ENCODE measurements at regions not wholly inside any gene's neighbourhood (a gene's known extent, or its start where the extent isn't known, plus 50 kb on each side); places are given as distances from the start of the nearest gene placed in this dataset.
"Not testable (repeated sequence)": the region's sequence is repeated elsewhere in the genome, so short reads cannot be mapped to it uniquely, and the experiment has no call there.

- no peak for DNase-seq
These were observed 890.5 kb downstream of the BRD1 start for GRCh38 chr22:48937032-48937639.

GRCh38 chr22:48936391-48936790 lies 891.3 kb downstream of the BRD1 start:
- DNase-seq, result no peak

GRCh38 chr22:48934446-48934845 lies 893.2 kb downstream of the BRD1 start:
- no peak for DNase-seq

GRCh38 chr22:48931452-48931851 lies 896.2 kb downstream of the BRD1 start:
- DNase-seq, result no peak

- DNase-seq, result no peak
These were observed 898.3 kb downstream of the BRD1 start for GRCh38 chr22:48929276-48929790.

GRCh38 chr22:48927591-48927990 lies 900.1 kb downstream of the BRD1 start:
- DNase-seq, result no peak

GRCh38 chr22:48926643-48927042 lies 901.0 kb downstream of the BRD1 start:
- no peak for DNase-seq

GRCh38 chr22:48926136-48926535 lies 901.5 kb downstream of the BRD1 start:
- no peak for DNase-seq

- no peak for DNase-seq
These were observed 902.2 kb downstream of the BRD1 start for GRCh38 chr22:48925450-48925849.

- DNase-seq, result no peak
These were observed 903.7 kb downstream of the BRD1 start for GRCh38 chr22:48923996-48924395.

- DNase-seq, result no peak
These were observed 904.4 kb downstream of the BRD1 start for GRCh38 chr22:48923165-48923865.

- DNase-seq, result no peak
These were observed 906.2 kb downstream of the BRD1 start for GRCh38 chr22:48921411-48921903.

GRCh38 chr22:48920776-48921241 lies 906.9 kb downstream of the BRD1 start:
- DNase-seq, result no peak

GRCh38 chr22:48919851-48920589 lies 907.7 kb downstream of the BRD1 start:
- no peak for DNase-seq

GRCh38 chr22:48919187-48919590 lies 908.5 kb downstream of the BRD1 start:
- no peak for DNase-seq

GRCh38 chr22:48918585-48919186 lies 909.0 kb downstream of the BRD1 start:
- no peak for DNase-seq

GRCh38 chr22:48912356-48913066 lies 915.2 kb downstream of the BRD1 start:
- DNase-seq, result not testable (repeated sequence)

GRCh38 chr22:48911647-48912046 lies 916.0 kb downstream of the BRD1 start:
- not testable (repeated sequence) for DNase-seq

- DNase-seq, result not testable (repeated sequence)
These were observed 916.6 kb downstream of the BRD1 start for GRCh38 chr22:48911067-48911466.

- DNase-seq, result no peak
These were observed 919.1 kb downstream of the BRD1 start for GRCh38 chr22:48908547-48908946.

- no peak for DNase-seq
These were observed 920.1 kb downstream of the BRD1 start for GRCh38 chr22:48907591-48907990.

GRCh38 chr22:48906216-48906835 lies 921.3 kb downstream of the BRD1 start:
- no peak for DNase-seq
